Gastrocnemius medialis (tissue), 4 donors: ENCODE measurements at regions not wholly inside any gene's neighbourhood (a gene's known extent, or its start where the extent isn't known, plus 50 kb on each side); places are given as distances from the start of the nearest gene placed in this dataset.

Source experiments
- ATAC-seq, 2 donors: fragments of 150-250 bp; one replicate each; pipeline ENCODE4 v1.9.1; 2016
- DNase-seq, 2 donors: peaks; one replicate each; pipeline ENCODE4 v3.0.0-alpha.2; 2019
- H3K27ac ChIP-seq, 4 donors: fragments of 200-600 bp; sonication (generic); 1 replicate in 1 of 4; 2 replicates in 3 of 4; pipeline ENCODE4 v1.5.1; 2016 to 2018; ENCODE audit warnings: mild to moderate bottlenecking in 2 of 4, moderate library complexity in 1 of 4
- H3K27me3 ChIP-seq, 3 donors: fragments of 200-600 bp; sonication (generic) in 2 of 3; 1 replicate in 1 of 3; 2 replicates in 2 of 3; pipeline versions ENCODE4 v1.5.1 to v1.6.0; 2016 to 2019; ENCODE audit warnings: mild to moderate bottlenecking in 1 of 3, moderate library complexity in 1 of 3
- H3K36me3 ChIP-seq, 2 donors: fragments of 200-600 bp; sonication (generic) in 1 of 2; one replicate each; pipeline ENCODE4 v1.5.1; 2017 to 2018
- H3K4me1 ChIP-seq, 2 donors: fragments of 200-600 bp; sonication (generic) in 1 of 2; one replicate each; pipeline ENCODE4 v1.5.1; 2016 to 2017; ENCODE audit warnings: mild to moderate bottlenecking in 2 of 2
- H3K4me3 ChIP-seq, 4 donors: fragments of 200-600 bp; sonication (generic) in 3 of 4; 1 replicate in 1 of 4; 2 replicates in 3 of 4; pipeline ENCODE4 v1.5.1; 2016 to 2019; ENCODE audit warnings: mild to moderate bottlenecking in 2 of 4
- H3K9me3 ChIP-seq, 3 donors: fragments of 200-600 bp; sonication (generic) in 2 of 3; 1 replicate in 1 of 3; 2 replicates in 2 of 3; pipeline ENCODE4 v1.5.1; 2016 to 2019
- CTCF ChIP-seq, 5 experiments: fragments of 450-650 bp in 3 of 5; fragments of 200-600 bp in 2 of 5; sonication (generic) in 2 of 5; IDR thresholded peaks in 4 of 5; conservative IDR thresholded peaks in 1 of 5; 1 replicate in 4 of 5; 2 replicates in 1 of 5; pipeline ENCODE4 v1.5.1; 2016 to 2019; ENCODE audit warnings: antibody characterized with exemption in 5 of 5, mild to moderate bottlenecking in 3 of 5, moderate library complexity in 3 of 5
- POLR2A ChIP-seq, 2 donors: fragments of 450-650 bp; IDR thresholded peaks; one replicate each; pipeline ENCODE4 v1.6.1; 2017; ENCODE audit warnings: antibody characterized with exemption in 2 of 2, mild to moderate bottlenecking in 2 of 2, moderate library complexity in 2 of 2
- in situ Hi-C, 4 donors: fragments of 200-750 bp; cut with MboI; loops; one replicate each; pipeline versions ENCODE4 v1.15.0 to v1.8.0; 2017; ENCODE audit warnings: low sequenced_read_pairs in 4 of 4
- intact Hi-C: fragments of 100-400 bp; cut with DNase I; formaldehyde crosslinking; loops from one replicate; pipeline ENCODE4 v1.15.1; 2023; ENCODE audit warnings: low total_unique reads

GRCh38 chr6:103875221-103875620, 984.5 kb downstream of the HACE1 start:
- in situ Hi-C loops (no loop called here), intact Hi-C loops (no loop called here)
- no peak for TF ChIP-seq POLR2A (IDR thresholded peaks at IDR 0.05)
- no peak for TF ChIP-seq CTCF (IDR thresholded peaks at IDR 0.05 in 4 of 5, conservative IDR thresholded peaks at IDR 0.05 in 1 of 5)

GRCh38 chr6:103874575-103874974, 985.1 kb downstream of the HACE1 start:
- in situ Hi-C loops = no loop called here

More at GRCh38 chr6:103875221-103875620, 984.5 kb downstream of the HACE1 start:
- H3K27ac ChIP-seq = no peak overlapping the region
- H3K9me3 ChIP-seq = no peaks in the 10 kb centered on the region
- no peaks in the 10 kb centered on the region for H3K27me3 ChIP-seq
- H3K36me3 ChIP-seq = no peaks in the 10 kb centered on the region
- no peaks in the 10 kb centered on the region for H3K4me1 ChIP-seq
- no peak overlapping the region for H3K4me3 ChIP-seq
- DNase-seq = no peak
- ATAC-seq = no peak

GRCh38 chr6:103872678-103873077, 987.0 kb downstream of the HACE1 start:
- in situ Hi-C loops = no loop called here
- intact Hi-C loops = no loop called here
- DNase-seq = no peak
- Histone ChIP-seq H3K4me3 (no peak overlapping the region), H3K27me3 (no peaks in the 10 kb centered on the region), H3K27ac (no peak overlapping the region), H3K36me3 (no peaks in the 10 kb centered on the region), H3K9me3 (no peaks in the 10 kb centered on the region), H3K4me1 (no peaks in the 10 kb centered on the region)
- TF ChIP-seq CTCF (IDR thresholded peaks at IDR 0.05 in 4 of 5, conservative IDR thresholded peaks at IDR 0.05 in 1 of 5) (no peak), POLR2A (IDR thresholded peaks at IDR 0.05) (no peak)
- no peak for ATAC-seq

More at GRCh38 chr6:103874575-103874974, 985.1 kb downstream of the HACE1 start:
- intact Hi-C loops = no loop called here
- no peaks in the 10 kb centered on the region for H3K9me3 ChIP-seq
- H3K36me3 ChIP-seq = no peaks in the 10 kb centered on the region
- no peak overlapping the region for H3K4me3 ChIP-seq
- ATAC-seq (no peak), DNase-seq (no peak)
- no peak overlapping the region for H3K27ac ChIP-seq
- TF ChIP-seq CTCF (IDR thresholded peaks at IDR 0.05 in 4 of 5, conservative IDR thresholded peaks at IDR 0.05 in 1 of 5) = no peak
- TF ChIP-seq POLR2A (IDR thresholded peaks at IDR 0.05) = no peak
- H3K27me3 ChIP-seq = no peaks in the 10 kb centered on the region
- no peaks in the 10 kb centered on the region for H3K4me1 ChIP-seq

- ATAC-seq (no peak), DNase-seq (no peak)
- no peaks in the 10 kb centered on the region for H3K36me3 ChIP-seq
- in situ Hi-C loops (no loop called here), intact Hi-C loops (no loop called here)
- H3K27me3 ChIP-seq = no peaks in the 10 kb centered on the region
- H3K4me1 ChIP-seq = no peaks in the 10 kb centered on the region
- H3K4me3 ChIP-seq = no peak overlapping the region
- no peaks in the 10 kb centered on the region for H3K9me3 ChIP-seq
- TF ChIP-seq POLR2A (IDR thresholded peaks at IDR 0.05) (no peak), CTCF (IDR thresholded peaks at IDR 0.05 in 4 of 5, conservative IDR thresholded peaks at IDR 0.05 in 1 of 5) (no peak)
- H3K27ac ChIP-seq = no peak overlapping the region
Observed at GRCh38 chr6:103872233-103872632, 987.5 kb downstream of the HACE1 start.

GRCh38 chr6:103870970-103871369, 988.7 kb downstream of the HACE1 start:
- no peaks in the 10 kb centered on the region for H3K36me3 ChIP-seq
- DNase-seq = no peak
- H3K4me1 ChIP-seq = no peaks in the 10 kb centered on the region
- ATAC-seq = no peak
- no peak overlapping the region for H3K27ac ChIP-seq
- no peaks in the 10 kb centered on the region for H3K27me3 ChIP-seq
- no peak overlapping the region for H3K4me3 ChIP-seq
- TF ChIP-seq POLR2A (IDR thresholded peaks at IDR 0.05) (no peak), CTCF (IDR thresholded peaks at IDR 0.05 in 4 of 5, conservative IDR thresholded peaks at IDR 0.05 in 1 of 5) (no peak)
- in situ Hi-C loops = no loop called here
- no peaks in the 10 kb centered on the region for H3K9me3 ChIP-seq
- intact Hi-C loops = no loop called here
